ENCODE measurements at regions not wholly inside any gene's neighbourhood (a gene's known extent, or its start where the extent isn't known, plus 50 kb on each side); places are given as distances from the start of the nearest gene placed in this dataset.

- ATAC-seq (replicated peaks in 1 of 4) (no peak), DNase-seq (no peak)
- Mint-ChIP-seq H3K4me3 (no peak overlapping the region), H3K36me3 (no peaks in the 10 kb centered on the region), H3K27ac (no peak overlapping the region), H3K4me1 (no peaks in the 10 kb centered on the region), H3K9me3 (peaks cover 10 to 13% (median 12%) of the 10 kb centered on the region in 3 donors), H3K27me3 (no peaks in the 10 kb centered on the region)
- Histone ChIP-seq H3K36me3 (ENCODE audit: control insufficient read depth in 2 of 2, extremely low read depth in 1 of 2, insufficient read depth in 1 of 2, low read length in 1 of 2) (no peaks in the 10 kb centered on the region), H3K27me3 (replicated peaks in 1 of 2; ENCODE audit: control insufficient read depth in 2 of 2, extremely low read depth in 1 of 2, insufficient read depth in 2 of 2, low read length in 1 of 2) (no peaks in the 10 kb centered on the region), H3K4me3 (ENCODE audit: control insufficient read depth in 1 of 2, extremely low read depth in 1 of 2, low read length in 1 of 2) (no peak overlapping the region), H3K4me1 (ENCODE audit: control insufficient read depth in 1 of 2, extremely low read depth in 1 of 2, insufficient read depth in 2 of 2, low read length in 2 of 2) (no peaks in the 10 kb centered on the region), H3K9me3 (no peaks in the 10 kb centered on the region), H3K27ac (ENCODE audit: low read length) (no peak overlapping the region)
- CTCF ChIA-PET, result no interaction called here
- WGBS (ENCODE audit: insufficient coverage), result no CpG with 5 or more reads among the region's 2 CpGs
- POLR2A ChIA-PET, result no interaction called here
Observed at GRCh38 chr13:60933638-60934037, 482.0 kb downstream of the PCDH20 start.

- WGBS (ENCODE audit: insufficient coverage), result 100% methylated on average over 1 of the region's 4 CpGs
- no peak overlapping the region for H3K4me3 ChIP-seq (ENCODE audit: control insufficient read depth in 1 of 2, extremely low read depth in 1 of 2, low read length in 1 of 2)
- no peaks in the 10 kb centered on the region for H3K27me3 ChIP-seq (replicated peaks in 1 of 2; ENCODE audit: control insufficient read depth in 2 of 2, extremely low read depth in 1 of 2, insufficient read depth in 2 of 2, low read length in 1 of 2)
- Mint-ChIP-seq H3K36me3 (no peaks in the 10 kb centered on the region), H3K4me3 (no peak overlapping the region), H3K27me3 (no peaks in the 10 kb centered on the region), H3K27ac (no peak overlapping the region), H3K4me1 (no peaks in the 10 kb centered on the region), H3K9me3 (peaks cover 10 to 13% (median 12%) of the 10 kb centered on the region in 3 donors)
- ChIA-PET POLR2A (no interaction called here), CTCF (no interaction called here)
- no peaks in the 10 kb centered on the region for H3K9me3 ChIP-seq
- DNase-seq (no peak), ATAC-seq (replicated peaks in 1 of 4) (no peak)
- H3K4me1 ChIP-seq (ENCODE audit: control insufficient read depth in 1 of 2, extremely low read depth in 1 of 2, insufficient read depth in 2 of 2, low read length in 2 of 2), result no peaks in the 10 kb centered on the region
- H3K36me3 ChIP-seq (ENCODE audit: control insufficient read depth in 2 of 2, extremely low read depth in 1 of 2, insufficient read depth in 1 of 2, low read length in 1 of 2), result no peaks in the 10 kb centered on the region
- H3K27ac ChIP-seq (ENCODE audit: low read length), result no peak overlapping the region
Observed at GRCh38 chr13:60931858-60932546, 483.6 kb downstream of the PCDH20 start.

GRCh38 chr13:60925686-60926085, 490.0 kb downstream of the PCDH20 start:
- no peak overlapping the region for H3K27ac ChIP-seq (ENCODE audit: low read length)
- H3K4me1 Mint-ChIP-seq, result no peaks in the 10 kb centered on the region
- no peak for ATAC-seq (replicated peaks in 1 of 4)

GRCh38 chr13:60924856-60925255, 490.8 kb downstream of the PCDH20 start:
- CTCF ChIA-PET, result no interaction called here
- no peak for ATAC-seq (replicated peaks in 1 of 4)

More at GRCh38 chr13:60925686-60926085, 490.0 kb downstream of the PCDH20 start:
- POLR2A ChIA-PET, result no interaction called here
- Histone ChIP-seq H3K36me3 (ENCODE audit: control insufficient read depth in 2 of 2, extremely low read depth in 1 of 2, insufficient read depth in 1 of 2, low read length in 1 of 2) (no peaks in the 10 kb centered on the region), H3K4me1 (ENCODE audit: control insufficient read depth in 1 of 2, extremely low read depth in 1 of 2, insufficient read depth in 2 of 2, low read length in 2 of 2) (no peaks in the 10 kb centered on the region), H3K9me3 (no peaks in the 10 kb centered on the region), H3K27me3 (replicated peaks in 1 of 2; ENCODE audit: control insufficient read depth in 2 of 2, extremely low read depth in 1 of 2, insufficient read depth in 2 of 2, low read length in 1 of 2) (no peaks in the 10 kb centered on the region), H3K4me3 (ENCODE audit: control insufficient read depth in 1 of 2, extremely low read depth in 1 of 2, low read length in 1 of 2) (no peak overlapping the region)
- Mint-ChIP-seq H3K27me3 (no peaks in the 10 kb centered on the region), H3K4me3 (no peak overlapping the region), H3K36me3 (no peaks in the 10 kb centered on the region), H3K9me3 (no peaks in the 10 kb centered on the region), H3K27ac (no peak overlapping the region)
- CTCF ChIA-PET, result no interaction called here
- whole genome bisulfite sequencing (ENCODE audit: insufficient coverage), result no CpG with 5 or more reads among the region's 3 CpGs
- no peak for DNase-seq

GRCh38 chr13:60922576-60923231, 492.9 kb downstream of the PCDH20 start:
- WGBS (ENCODE audit: insufficient coverage), result 70% methylated on average over 2 of the region's 6 CpGs
- ChIA-PET POLR2A (no interaction called here), CTCF (no interaction called here)
- Histone ChIP-seq H3K27ac (ENCODE audit: low read length) (no peak overlapping the region), H3K27me3 (replicated peaks in 1 of 2; ENCODE audit: control insufficient read depth in 2 of 2, extremely low read depth in 1 of 2, insufficient read depth in 2 of 2, low read length in 1 of 2) (no peaks in the 10 kb centered on the region), H3K36me3 (ENCODE audit: control insufficient read depth in 2 of 2, extremely low read depth in 1 of 2, insufficient read depth in 1 of 2, low read length in 1 of 2) (no peaks in the 10 kb centered on the region), H3K9me3 (no peaks in the 10 kb centered on the region), H3K4me1 (ENCODE audit: control insufficient read depth in 1 of 2, extremely low read depth in 1 of 2, insufficient read depth in 2 of 2, low read length in 2 of 2) (no peaks in the 10 kb centered on the region), H3K4me3 (ENCODE audit: control insufficient read depth in 1 of 2, extremely low read depth in 1 of 2, low read length in 1 of 2) (no peak overlapping the region)
- DNase-seq (no peak), ATAC-seq (replicated peaks in 1 of 4) (no peak)
- H3K4me3 Mint-ChIP-seq, result no peak overlapping the region
- H3K27me3 Mint-ChIP-seq, result no peaks in the 10 kb centered on the region
- H3K9me3 Mint-ChIP-seq, result peaks cover 0 to 5% (median 2%) of the 10 kb centered on the region in 3 donors
- H3K27ac Mint-ChIP-seq, result no peak overlapping the region
- no peaks in the 10 kb centered on the region for H3K36me3 Mint-ChIP-seq
- H3K4me1 Mint-ChIP-seq, result no peaks in the 10 kb centered on the region

More at GRCh38 chr13:60924856-60925255, 490.8 kb downstream of the PCDH20 start:
- H3K27ac Mint-ChIP-seq, result no peak overlapping the region
- Histone ChIP-seq H3K27ac (ENCODE audit: low read length) (no peak overlapping the region), H3K4me1 (ENCODE audit: control insufficient read depth in 1 of 2, extremely low read depth in 1 of 2, insufficient read depth in 2 of 2, low read length in 2 of 2) (no peaks in the 10 kb centered on the region), H3K9me3 (no peaks in the 10 kb centered on the region), H3K36me3 (ENCODE audit: control insufficient read depth in 2 of 2, extremely low read depth in 1 of 2, insufficient read depth in 1 of 2, low read length in 1 of 2) (no peaks in the 10 kb centered on the region), H3K4me3 (ENCODE audit: control insufficient read depth in 1 of 2, extremely low read depth in 1 of 2, low read length in 1 of 2) (no peak overlapping the region), H3K27me3 (replicated peaks in 1 of 2; ENCODE audit: control insufficient read depth in 2 of 2, extremely low read depth in 1 of 2, insufficient read depth in 2 of 2, low read length in 1 of 2) (no peaks in the 10 kb centered on the region)
- DNase-seq, result no peak
- no CpG with 5 or more reads among the region's 2 CpGs for WGBS (ENCODE audit: insufficient coverage)
- H3K4me1 Mint-ChIP-seq, result no peaks in the 10 kb centered on the region
- H3K4me3 Mint-ChIP-seq, result no peak overlapping the region
- H3K9me3 Mint-ChIP-seq, result no peaks in the 10 kb centered on the region
- H3K27me3 Mint-ChIP-seq, result no peaks in the 10 kb centered on the region
- H3K36me3 Mint-ChIP-seq, result no peaks in the 10 kb centered on the region
- POLR2A ChIA-PET, result no interaction called here

- DNase-seq (no peak), ATAC-seq (replicated peaks in 1 of 4) (no peak)
- H3K27ac Mint-ChIP-seq, result no peak overlapping the region
- Histone ChIP-seq H3K4me1 (ENCODE audit: control insufficient read depth in 1 of 2, extremely low read depth in 1 of 2, insufficient read depth in 2 of 2, low read length in 2 of 2) (no peaks in the 10 kb centered on the region), H3K9me3 (no peaks in the 10 kb centered on the region), H3K4me3 (ENCODE audit: control insufficient read depth in 1 of 2, extremely low read depth in 1 of 2, low read length in 1 of 2) (no peak overlapping the region), H3K27me3 (replicated peaks in 1 of 2; ENCODE audit: control insufficient read depth in 2 of 2, extremely low read depth in 1 of 2, insufficient read depth in 2 of 2, low read length in 1 of 2) (no peaks in the 10 kb centered on the region), H3K27ac (ENCODE audit: low read length) (no peak overlapping the region), H3K36me3 (ENCODE audit: control insufficient read depth in 2 of 2, extremely low read depth in 1 of 2, insufficient read depth in 1 of 2, low read length in 1 of 2) (no peaks in the 10 kb centered on the region)
- CTCF ChIA-PET, result no interaction called here
- POLR2A ChIA-PET, result no interaction called here
- WGBS (ENCODE audit: insufficient coverage), result 100% methylated on average over 1 of the region's 1 CpG
- no peaks in the 10 kb centered on the region for H3K4me1 Mint-ChIP-seq
- H3K36me3 Mint-ChIP-seq, result no peaks in the 10 kb centered on the region
- peaks cover 0 to 15% (median 3%) of the 10 kb centered on the region in 3 donors for H3K9me3 Mint-ChIP-seq
- no peaks in the 10 kb centered on the region for H3K27me3 Mint-ChIP-seq
- H3K4me3 Mint-ChIP-seq, result no peak overlapping the region
Observed at GRCh38 chr13:60893801-60894200, 496.8 kb downstream of the TDRD3 start.
